ENCODE measurements at regions not wholly inside any gene's neighbourhood (a gene's known extent, or its start where the extent isn't known, plus 50 kb on each side); places are given as distances from the start of the nearest gene placed in this dataset.

DNA sequence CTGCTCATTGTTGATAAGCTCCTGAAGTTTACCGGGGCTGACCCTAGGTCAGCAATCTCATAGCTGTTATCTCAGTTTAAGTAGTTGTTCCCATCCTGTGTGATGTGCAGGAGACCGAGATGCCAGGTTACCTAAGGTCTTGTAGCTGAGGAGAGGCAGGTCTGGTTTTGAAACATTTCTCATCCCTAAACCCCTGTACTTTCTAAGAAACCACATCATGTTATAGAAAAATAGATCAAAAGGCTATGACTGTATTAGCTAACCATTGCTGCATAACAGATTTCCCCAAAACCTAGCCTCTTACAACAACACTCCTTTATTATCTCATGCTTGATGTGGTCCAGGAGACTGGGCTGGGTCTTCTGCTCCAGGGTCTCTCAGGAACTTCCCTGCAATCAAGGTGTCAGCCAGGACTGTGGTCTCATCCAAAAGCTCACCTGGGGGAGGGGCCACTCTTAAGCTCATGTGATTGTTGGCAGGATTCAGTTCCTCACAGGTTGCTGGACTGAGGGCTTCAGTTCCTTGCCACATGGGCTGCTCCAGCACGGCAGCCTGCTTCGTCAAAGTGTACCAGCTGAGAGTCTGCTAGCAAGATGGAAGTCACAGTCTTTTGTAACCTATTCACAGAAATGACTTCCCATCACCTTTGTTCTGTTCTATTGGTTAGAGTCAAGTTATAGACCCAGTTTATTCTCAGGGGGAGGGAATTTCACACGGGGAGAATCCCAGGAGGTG, 60.9 kb upstream of the CLCN4 start:
- no peak overlapping the region for H3K4me3 ChIP-seq
- no peaks in the 10 kb centered on the region for H3K36me3 ChIP-seq (ENCODE audit: low read depth)
- no peaks in the 10 kb centered on the region for H3K9me3 ChIP-seq
- intact Hi-C loops (cut with DNase I, micrococcal nuclease): no loop called here
- DNase-seq (no peak), ATAC-seq (no peak)
- no peaks in the 10 kb centered on the region for H3K4me1 ChIP-seq (ENCODE audit: low read depth)
- TF ChIP-seq, protein P1, sequence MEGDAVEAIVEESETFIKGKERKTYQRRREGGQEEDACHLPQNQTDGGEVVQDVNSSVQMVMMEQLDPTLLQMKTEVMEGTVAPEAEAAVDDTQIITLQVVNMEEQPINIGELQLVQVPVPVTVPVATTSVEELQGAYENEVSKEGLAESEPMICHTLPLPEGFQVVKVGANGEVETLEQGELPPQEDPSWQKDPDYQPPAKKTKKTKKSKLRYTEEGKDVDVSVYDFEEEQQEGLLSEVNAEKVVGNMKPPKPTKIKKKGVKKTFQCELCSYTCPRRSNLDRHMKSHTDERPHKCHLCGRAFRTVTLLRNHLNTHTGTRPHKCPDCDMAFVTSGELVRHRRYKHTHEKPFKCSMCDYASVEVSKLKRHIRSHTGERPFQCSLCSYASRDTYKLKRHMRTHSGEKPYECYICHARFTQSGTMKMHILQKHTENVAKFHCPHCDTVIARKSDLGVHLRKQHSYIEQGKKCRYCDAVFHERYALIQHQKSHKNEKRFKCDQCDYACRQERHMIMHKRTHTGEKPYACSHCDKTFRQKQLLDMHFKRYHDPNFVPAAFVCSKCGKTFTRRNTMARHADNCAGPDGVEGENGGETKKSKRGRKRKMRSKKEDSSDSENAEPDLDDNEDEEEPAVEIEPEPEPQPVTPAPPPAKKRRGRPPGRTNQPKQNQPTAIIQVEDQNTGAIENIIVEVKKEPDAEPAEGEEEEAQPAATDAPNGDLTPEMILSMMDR (IDR thresholded peaks at IDR 0.05): no peak

DNA sequence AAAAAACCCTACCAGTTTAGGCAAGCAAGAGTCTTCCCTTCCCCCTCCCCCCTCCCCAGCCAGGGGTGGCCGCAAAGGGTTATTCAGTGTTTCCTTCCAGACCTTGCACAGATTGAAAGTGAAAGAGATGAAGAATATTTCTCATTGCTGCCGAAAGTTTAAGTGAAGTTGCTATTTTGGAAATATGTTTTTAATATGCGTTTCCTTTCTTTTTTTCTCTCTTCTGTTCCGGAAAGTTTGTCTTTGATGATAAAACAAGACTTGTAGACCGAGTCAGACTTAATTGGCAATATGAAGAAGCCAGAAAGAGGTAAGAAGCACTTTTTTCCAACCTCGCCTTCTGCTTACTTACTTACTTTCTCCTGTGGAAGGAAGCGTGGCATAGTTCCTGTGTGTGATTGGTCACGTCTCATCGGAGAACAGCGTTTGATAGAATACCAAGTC, 58.5 kb upstream of the CLCN4 start:
- no peak overlapping the region for H3K4me3 ChIP-seq
- DNase-seq: peak in 1 of 3 donors; percentile 33
- H3K36me3 ChIP-seq (ENCODE audit: low read depth): no peaks in the 10 kb centered on the region
- ATAC-seq: peak; percentile 61
- no peaks in the 10 kb centered on the region for H3K4me1 ChIP-seq (ENCODE audit: low read depth)
- H3K9me3 ChIP-seq: no peaks in the 10 kb centered on the region
- intact Hi-C loops (cut with DNase I, micrococcal nuclease): no loop called here
- TF ChIP-seq, protein P1 (IDR thresholded peaks at IDR 0.05): no peak

DNA sequence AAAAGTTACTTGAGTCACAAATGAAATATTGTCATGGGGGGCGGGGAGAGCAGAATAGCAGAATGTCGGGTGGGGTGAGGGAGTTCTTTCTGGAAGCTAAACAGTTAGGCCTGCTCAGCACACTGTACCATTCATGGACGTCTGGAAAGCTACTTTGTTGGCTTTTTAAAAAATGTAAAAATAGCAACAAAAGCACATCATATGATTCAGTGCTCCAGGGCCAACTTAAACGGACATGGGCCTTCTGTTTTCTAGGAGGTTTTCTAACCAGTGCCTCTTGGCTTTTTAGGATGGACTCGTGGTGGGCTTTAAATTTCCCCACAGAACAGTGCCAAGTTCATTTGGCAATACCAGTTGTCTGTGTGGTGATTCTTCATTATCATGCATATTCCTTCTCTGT, 57.4 kb upstream of the CLCN4 start:
- H3K4me1 ChIP-seq (ENCODE audit: low read depth): no peaks in the 10 kb centered on the region
- no peaks in the 10 kb centered on the region for H3K9me3 ChIP-seq
- ATAC-seq: no peak
- intact Hi-C loops (cut with DNase I, micrococcal nuclease): no loop called here
- H3K4me3 ChIP-seq: no peak overlapping the region
- DNase-seq: no peak
- no peaks in the 10 kb centered on the region for H3K36me3 ChIP-seq (ENCODE audit: low read depth)
- TF ChIP-seq, protein P1 (IDR thresholded peaks at IDR 0.05): no peak

DNA sequence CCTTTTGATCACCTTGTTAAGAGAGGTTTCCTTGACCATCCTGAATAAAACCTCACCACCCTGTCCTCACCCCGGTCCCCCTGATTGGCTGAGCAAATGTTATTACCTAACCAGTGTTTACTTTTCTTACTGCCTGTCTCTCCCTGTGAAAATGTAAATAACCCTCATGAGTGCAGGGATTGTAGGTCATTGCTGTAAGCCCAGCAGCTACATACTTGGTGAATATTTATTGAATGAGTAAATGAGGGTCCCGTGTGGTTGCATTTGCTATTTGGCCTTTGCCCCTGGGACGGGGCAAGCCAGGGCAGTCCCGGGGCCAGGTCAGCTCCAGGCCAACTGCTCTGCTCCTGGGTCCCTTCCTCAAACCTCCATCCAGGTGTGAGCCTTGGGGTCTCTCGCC, 55.5 kb upstream of the CLCN4 start:
- peak; percentile 72 for ATAC-seq

DNA sequence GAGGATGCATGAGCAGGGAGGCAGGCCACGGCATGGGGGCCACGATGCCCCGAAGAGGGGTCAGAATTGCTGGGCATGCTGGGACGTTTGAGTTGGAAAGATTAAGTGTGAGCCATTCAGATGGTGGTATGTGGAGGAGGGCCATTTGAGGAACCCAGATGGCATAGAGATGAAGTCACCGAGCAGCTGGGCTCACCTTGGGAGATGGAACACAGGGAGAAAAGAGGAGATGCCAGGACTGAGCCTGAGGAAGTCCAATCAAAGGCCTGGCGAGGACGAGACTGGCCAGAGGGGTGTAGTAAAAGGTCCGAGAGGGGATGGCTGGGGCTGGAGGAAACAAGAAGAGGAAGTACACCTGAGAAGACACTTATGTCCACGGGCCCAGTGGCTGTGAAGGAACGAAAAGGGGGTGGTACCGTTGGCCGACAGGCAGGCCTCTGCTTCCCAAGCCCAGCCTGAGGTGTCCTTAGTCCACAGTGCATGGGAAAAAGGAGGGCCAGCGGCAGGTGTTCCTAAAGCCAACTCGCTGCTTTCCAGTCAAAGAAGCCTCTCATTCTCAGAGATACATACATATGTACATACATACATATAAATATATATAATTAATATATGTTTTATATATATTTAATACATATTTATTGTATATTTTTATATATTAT, 54.6 kb upstream of the CLCN4 start:
- Histone ChIP-seq H3K4me1 (ENCODE audit: low read depth) (no peaks in the 10 kb centered on the region), H3K36me3 (ENCODE audit: low read depth) (no peaks in the 10 kb centered on the region), H3K4me3 (no peak overlapping the region), H3K9me3 (no peaks in the 10 kb centered on the region)
- intact Hi-C loops (cut with DNase I, micrococcal nuclease): no loop called here
- TF ChIP-seq, protein P1 (IDR thresholded peaks at IDR 0.05): no peak
- no peak for DNase-seq
- no peak for ATAC-seq

More for the DNA sequence above, 55.5 kb upstream of the CLCN4 start:
- TF ChIP-seq, protein P1 (IDR thresholded peaks at IDR 0.05): no peak
- no peaks in the 10 kb centered on the region for H3K9me3 ChIP-seq
- H3K4me3 ChIP-seq: no peak overlapping the region
- H3K4me1 ChIP-seq (ENCODE audit: low read depth): no peaks in the 10 kb centered on the region
- no peaks in the 10 kb centered on the region for H3K36me3 ChIP-seq (ENCODE audit: low read depth)
- peak in 1 of 3 donors; percentile 47 for DNase-seq
- intact Hi-C loops (cut with DNase I, micrococcal nuclease): no loop called here

Data from mucosa of descending colon (tissue), 3 donors.